ENCODE measurements at regions not wholly inside any gene's neighbourhood (a gene's known extent, or its start where the extent isn't known, plus 50 kb on each side); places are given as distances from the start of the nearest gene placed in this dataset.

DNA sequence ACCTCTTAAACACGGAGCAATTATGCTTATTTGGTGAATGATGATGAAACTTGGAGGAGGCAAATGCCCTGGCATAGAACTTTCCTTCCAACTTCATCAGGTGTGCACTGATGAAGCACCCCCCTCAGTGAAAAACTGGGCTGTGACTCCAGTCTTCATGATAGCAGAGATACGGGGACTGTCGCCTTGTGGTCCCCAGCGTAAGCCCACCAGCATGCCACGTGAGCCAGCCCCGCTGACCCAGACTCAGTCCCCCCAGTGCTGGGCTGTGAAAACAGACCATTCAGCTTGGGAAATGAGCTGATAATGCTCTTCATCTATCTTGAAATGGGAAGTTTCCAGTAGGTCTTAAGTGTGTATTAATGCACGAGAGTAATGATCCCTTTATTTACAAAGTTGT is 177.0 kb downstream of the SNX10 start:
- TF ChIP-seq ZNF274 (IDR thresholded peaks at IDR 0.05; ENCODE audit: low read depth, low read length) (no peak), YY1 (IDR thresholded peaks at IDR 0.05; ENCODE audit: insufficient read depth, insufficient read length) (no peak)
